Endothelial cell of umbilical vein (primary cell): ENCODE measurements at regions not wholly inside any gene's neighbourhood (a gene's known extent, or its start where the extent isn't known, plus 50 kb on each side); places are given as distances from the start of the nearest gene placed in this dataset.

ENCODE experiments used
- BruUV-seq: library from RNA; stranded (reverse); fragments of 400-500 nt; replicated peaks from 2 replicates; lab custom pipeline; 2021; lab: Mats Ljungman, UMichigan
- CTCF ChIA-PET: fragments of 300-600, 350-600 bp; sonication (Branson Sonifier 250); formaldehyde crosslinking; loops from one replicate; lab custom pipeline; 2021; ENCODE audit warnings: antibody characterized with exemption, inconsistent platforms; lab: Charles Lee
- POLR2A ChIA-PET: fragments of 300-600, 350-600 bp; sonication (Branson Sonifier 250); formaldehyde crosslinking; loops from one replicate; lab custom pipeline; 2021; ENCODE audit warnings: antibody characterized with exemption, inconsistent platforms; lab: Charles Lee
- DNase-seq: peaks from one replicate; pipeline ENCODE4 v3.0.0-alpha.2; 2011; ENCODE audit warnings: low read depth, low spot score
- FAIRE-seq: peaks from 2 replicates; lab custom pipeline; 2011; peaks lifted over from hg19 to GRCh38; lab: Jason Lieb, UNC
- H2AFZ ChIP-seq: 2 replicates; pipeline ENCODE4 v1.6.0; 2012; ENCODE audit warnings: low read depth, low read length, control low read depth, inconsistent platforms
- H3K27ac ChIP-seq: 2 replicates; pipeline ENCODE4 v1.5.1; 2011; ENCODE audit warnings: low read depth, mild to moderate bottlenecking, control low read depth, low read length, moderate library complexity; ENCODE audit not compliant: insufficient read depth
- H3K27me3 ChIP-seq, 2 experiments: 2 replicates each; pipeline versions ENCODE4 v1.6.0 to v1.6.1; 2011; ENCODE audit warnings: low read length in 2 of 2, mixed read lengths in 1 of 2; ENCODE audit not compliant: control insufficient read depth in 2 of 2, insufficient read depth in 2 of 2
- H3K36me3 ChIP-seq, 2 experiments: 2 replicates in 1 of 2; 3 replicates in 1 of 2; pipeline ENCODE4 v1.5.1; 2011; ENCODE audit warnings: low read length in 2 of 2, mild to moderate bottlenecking in 1 of 2, moderate library complexity in 1 of 2; ENCODE audit not compliant: control insufficient read depth in 2 of 2, insufficient read depth in 2 of 2; ENCODE audit errors: extremely low read depth in 1 of 2
- H3K4me1 ChIP-seq: 3 replicates; pipeline ENCODE4 v1.5.1; 2011; ENCODE audit warnings: mild to moderate bottlenecking, low read length; ENCODE audit not compliant: control insufficient read depth, insufficient read depth; ENCODE audit errors: extremely low read depth
- H3K4me2 ChIP-seq: 2 replicates; pipeline ENCODE4 v1.6.1; 2011; ENCODE audit warnings: low read length, control low read depth, mixed read lengths; ENCODE audit not compliant: insufficient read depth
- H3K4me3 ChIP-seq, 3 experiments: fragments of 200-600 bp in 1 of 3; sonication (generic), shearing (Covaris generic) in 1 of 3; replicated peaks in 1 of 3; 2 replicates each; pipeline ENCODE4 v1.5.1; 2011 to 2016; ENCODE audit warnings: control low read depth in 3 of 3, low read length in 3 of 3, mild to moderate bottlenecking in 2 of 3, inconsistent platforms in 1 of 3, low read depth in 1 of 3, moderate library complexity in 1 of 3; ENCODE audit not compliant: insufficient read depth in 1 of 3
- H3K79me2 ChIP-seq: 2 replicates; pipeline ENCODE4 v1.6.0; 2012; ENCODE audit warnings: low read length, inconsistent platforms; ENCODE audit not compliant: control insufficient read depth, insufficient read depth
- H3K9ac ChIP-seq: replicated peaks from 2 replicates; pipeline ENCODE3; 2011; ENCODE audit warnings: low read length, control low read depth; ENCODE audit not compliant: insufficient read depth; ENCODE audit errors: extremely low read depth
- H3K9me1 ChIP-seq: replicated peaks from 3 replicates; pipeline ENCODE4 v1.6.0; 2011; ENCODE audit warnings: mild to moderate bottlenecking, low read length; ENCODE audit not compliant: control insufficient read depth, insufficient read depth; ENCODE audit errors: extremely low read depth
- H3K9me3 ChIP-seq: replicated peaks from 2 replicates; pipeline ENCODE4 v1.5.1; 2012; ENCODE audit warnings: low read length, inconsistent platforms; ENCODE audit not compliant: control insufficient read depth, insufficient read depth
- H4K20me1 ChIP-seq: replicated peaks from 2 replicates; pipeline ENCODE3; 2011; ENCODE audit warnings: mild to moderate bottlenecking, low read length; ENCODE audit not compliant: control insufficient read depth, insufficient read depth; ENCODE audit errors: extremely low read depth
- CTCF ChIP-seq, 2 donors: IDR thresholded peaks; 1 replicate in 1 of 2; 2 replicates in 1 of 2; pipeline ENCODE4 v1.5.1; 2011; ENCODE audit warnings: low read length in 2 of 2, mild to moderate bottlenecking in 2 of 2, moderate library complexity in 2 of 2, control low read depth in 1 of 2, inconsistent platforms in 1 of 2, low read depth in 1 of 2; ENCODE audit not compliant: insufficient read depth in 1 of 2; ENCODE audit errors: extremely low read depth in 1 of 2
- EZH2 ChIP-seq: IDR thresholded peaks from 2 replicates; pipeline ENCODE4 v1.6.1; 2012; ENCODE audit warnings: borderline replicate concordance, low read depth, mild to moderate bottlenecking, moderate library complexity, low read length, inconsistent platforms; ENCODE audit not compliant: severe bottlenecking
- FOS ChIP-seq: IDR thresholded peaks from 2 replicates; pipeline ENCODE4 v1.6.1; 2011; ENCODE audit warnings: mild to moderate bottlenecking, low read length, moderate library complexity, borderline replicate concordance; ENCODE audit not compliant: insufficient read depth
- GATA2 ChIP-seq: IDR thresholded peaks from 2 replicates; pipeline ENCODE4 v1.7.0; 2011; ENCODE audit warnings: low read depth, mild to moderate bottlenecking, moderate library complexity, mixed read lengths, low read length; ENCODE audit not compliant: insufficient read length, insufficient read depth
- JUN ChIP-seq: IDR thresholded peaks from 2 replicates; pipeline ENCODE4 v1.6.1; 2011; ENCODE audit warnings: borderline replicate concordance, low read depth; ENCODE audit not compliant: insufficient read length, insufficient read depth
- MAX ChIP-seq: IDR thresholded peaks from 2 replicates; pipeline ENCODE4 v1.6.1; 2011; ENCODE audit not compliant: insufficient read depth, insufficient read length
- MYC ChIP-seq: IDR thresholded peaks from one replicate; pipeline ENCODE4 v1.6.1; 2011; ENCODE audit warnings: mild to moderate bottlenecking, low read depth, low read length
- POLR2A ChIP-seq: IDR thresholded peaks from 2 replicates; pipeline ENCODE4 v1.6.1; 2012; ENCODE audit warnings: low read depth, mild to moderate bottlenecking, control low read depth, low read length
- POLR2AphosphoS5 ChIP-seq: IDR thresholded peaks from 2 replicates; pipeline ENCODE4 v1.6.1; 2012; ENCODE audit warnings: low read depth, mild to moderate bottlenecking, control low read depth, low read length, moderate library complexity; ENCODE audit not compliant: insufficient read depth
- dilution Hi-C: fragments of 300-500 bp; cut with MboI; formaldehyde crosslinking; loops from one replicate; pipeline ENCODE4 v1.15.0; 2019; ENCODE audit warnings: low sequenced_read_pairs; ENCODE audit not compliant: extremely low pct_ligation_motif_present
- intact Hi-C: fragments of 100-400 bp; cut with micrococcal nuclease; formaldehyde crosslinking; loops from one replicate; pipeline ENCODE4 v1.10.0; 2022

- dilution Hi-C loops (no loop called here), intact Hi-C loops (no loop called here)
- H2AFZ ChIP-seq, result no peak overlapping the region
- no peaks in the 10 kb centered on the region for H3K79me2 ChIP-seq
- H3K4me3 ChIP-seq, result no peak overlapping the region
- no peaks in the 10 kb centered on the region for H3K9me1 ChIP-seq
- no peaks in the 10 kb centered on the region for H3K27me3 ChIP-seq
- peak overlapping the region; percentile 92 for H3K4me2 ChIP-seq
- peak overlapping the region; percentile 82 for H3K27ac ChIP-seq
- BruUV-seq, result TSS peak; percentile 69
- H3K9me3 ChIP-seq, result no peaks in the 10 kb centered on the region
- FAIRE-seq, result peak; percentile 4
- no peaks in the 10 kb centered on the region for H4K20me1 ChIP-seq
- ChIA-PET CTCF (interaction anchor here (1.1 to 1.4 kb wide), 6 partner anchors 13 to 194 kb away, joined by 3 to 7 read pairs (median 4); no protein-coding TSS in a partner anchor), POLR2A (no interaction called here)
- H3K9ac ChIP-seq, result peak overlapping the region; percentile 19
- peaks cover 46% of the 10 kb centered on the region for H3K4me1 ChIP-seq
- TF ChIP-seq MYC, result no peak
- no peak for TF ChIP-seq POLR2AphosphoS5
- no peak for TF ChIP-seq MAX
- peak; percentile 51 for TF ChIP-seq JUN
- peak; percentile 78 for TF ChIP-seq FOS
- TF ChIP-seq POLR2A, result peak; percentile 26
- TF ChIP-seq EZH2, result no peak
- no peak for TF ChIP-seq CTCF (IDR thresholded peaks at IDR 0.05; ENCODE audit: extremely low read depth in 1 of 2, insufficient read depth in 1 of 2, low read depth in 1 of 2, low read length in 2 of 2)
- TF ChIP-seq GATA2, result peak; percentile 95
- peak; percentile 72 for DNase-seq
- H3K36me3 ChIP-seq, result no peaks in the 10 kb centered on the region
Observed at GRCh38 chr12:89156862-89157262, 195.4 kb downstream of the DUSP6 start.
